ENCODE measurements at regions not wholly inside any gene's neighbourhood (a gene's known extent, or its start where the extent isn't known, plus 50 kb on each side); places are given as distances from the start of the nearest gene placed in this dataset.

GRCh38 chr5:4050203-4050602 lies 454.6 kb downstream of the IRX1 start:
- Mint-ChIP-seq H3K27ac (no peak overlapping the region), H3K9me3 (peaks cover 3% of the 10 kb centered on the region), H3K36me3 (ENCODE audit: low read depth) (no peaks in the 10 kb centered on the region), H3K27me3 (no peaks in the 10 kb centered on the region), H3K4me3 (no peak overlapping the region), H3K4me1 (no peaks in the 10 kb centered on the region)
- peak; percentile 25 for DNase-seq
- intact Hi-C loops (cut with micrococcal nuclease) = no loop called here

GRCh38 chr5:4053136-4053535 lies 457.5 kb downstream of the IRX1 start:
- Mint-ChIP-seq H3K36me3 (ENCODE audit: low read depth) (no peaks in the 10 kb centered on the region), H3K4me3 (no peak overlapping the region)

GRCh38 chr5:4054092-4054491 lies 458.5 kb downstream of the IRX1 start:
- no peaks in the 10 kb centered on the region for H3K9me3 Mint-ChIP-seq
- H3K36me3 Mint-ChIP-seq (ENCODE audit: low read depth) = no peaks in the 10 kb centered on the region
- H3K27me3 Mint-ChIP-seq = no peaks in the 10 kb centered on the region
- H3K4me1 Mint-ChIP-seq = no peaks in the 10 kb centered on the region
- no peak overlapping the region for H3K27ac Mint-ChIP-seq
- DNase-seq = no peak
- intact Hi-C loops (cut with micrococcal nuclease) = no loop called here
- H3K4me3 Mint-ChIP-seq = no peak overlapping the region

More at GRCh38 chr5:4053136-4053535, 457.5 kb downstream of the IRX1 start:
- Mint-ChIP-seq H3K27ac (no peak overlapping the region), H3K4me1 (no peaks in the 10 kb centered on the region), H3K9me3 (no peaks in the 10 kb centered on the region), H3K27me3 (no peaks in the 10 kb centered on the region)
- peak; percentile 14 for DNase-seq
- intact Hi-C loops (cut with micrococcal nuclease) = no loop called here

GRCh38 chr5:4058899-4059298 lies 463.3 kb downstream of the IRX1 start:
- Mint-ChIP-seq H3K27ac (no peak overlapping the region), H3K9me3 (peaks cover 3% of the 10 kb centered on the region), H3K4me3 (no peak overlapping the region), H3K36me3 (ENCODE audit: low read depth) (no peaks in the 10 kb centered on the region), H3K27me3 (no peaks in the 10 kb centered on the region), H3K4me1 (no peaks in the 10 kb centered on the region)
- intact Hi-C loops (cut with micrococcal nuclease) = no loop called here
- DNase-seq = no peak

- Mint-ChIP-seq H3K27ac (no peak overlapping the region), H3K4me3 (no peak overlapping the region), H3K27me3 (no peaks in the 10 kb centered on the region), H3K9me3 (peaks cover 12% of the 10 kb centered on the region), H3K36me3 (ENCODE audit: low read depth) (no peaks in the 10 kb centered on the region), H3K4me1 (no peaks in the 10 kb centered on the region)
- intact Hi-C loops (cut with micrococcal nuclease) = no loop called here
- peak; percentile 21 for DNase-seq
Measured at GRCh38 chr5:4065472-4066320, 470.1 kb downstream of the IRX1 start.

- peaks cover 9% of the 10 kb centered on the region for H3K9me3 Mint-ChIP-seq
- intact Hi-C loops (cut with micrococcal nuclease) = no loop called here
- peak; percentile 11 for DNase-seq
- no peaks in the 10 kb centered on the region for H3K4me1 Mint-ChIP-seq
- no peaks in the 10 kb centered on the region for H3K27me3 Mint-ChIP-seq
- H3K27ac Mint-ChIP-seq = no peak overlapping the region
- no peaks in the 10 kb centered on the region for H3K36me3 Mint-ChIP-seq (ENCODE audit: low read depth)
- H3K4me3 Mint-ChIP-seq = no peak overlapping the region
Measured at GRCh38 chr5:4068171-4068570, 472.5 kb downstream of the IRX1 start.

- Mint-ChIP-seq H3K4me1 (no peaks in the 10 kb centered on the region), H3K27ac (no peak overlapping the region), H3K27me3 (no peaks in the 10 kb centered on the region), H3K4me3 (no peak overlapping the region), H3K9me3 (peaks cover 15% of the 10 kb centered on the region), H3K36me3 (ENCODE audit: low read depth) (no peaks in the 10 kb centered on the region)
- no peak for DNase-seq
- intact Hi-C loops (cut with micrococcal nuclease) = no loop called here
Measured at GRCh38 chr5:4078544-4078943, 482.9 kb downstream of the IRX1 start.

GRCh38 chr5:4079831-4080230 lies 484.2 kb downstream of the IRX1 start:
- no peak for DNase-seq
- Mint-ChIP-seq H3K27me3 (no peaks in the 10 kb centered on the region), H3K36me3 (ENCODE audit: low read depth) (no peaks in the 10 kb centered on the region), H3K4me3 (no peak overlapping the region), H3K9me3 (peaks cover 15% of the 10 kb centered on the region), H3K27ac (no peak overlapping the region), H3K4me1 (no peaks in the 10 kb centered on the region)
- intact Hi-C loops (cut with micrococcal nuclease) = no loop called here

GRCh38 chr5:4080370-4080769 lies 484.7 kb downstream of the IRX1 start:
- H3K27me3 Mint-ChIP-seq = no peaks in the 10 kb centered on the region
- H3K4me1 Mint-ChIP-seq = no peaks in the 10 kb centered on the region

GRCh38 chr5:4081059-4081458 lies 485.4 kb downstream of the IRX1 start:
- no peak for DNase-seq
- Mint-ChIP-seq H3K36me3 (ENCODE audit: low read depth) (no peaks in the 10 kb centered on the region), H3K27ac (no peak overlapping the region), H3K4me1 (no peaks in the 10 kb centered on the region), H3K27me3 (no peaks in the 10 kb centered on the region), H3K9me3 (peaks cover 15% of the 10 kb centered on the region), H3K4me3 (no peak overlapping the region)
- intact Hi-C loops (cut with micrococcal nuclease) = no loop called here

More at GRCh38 chr5:4080370-4080769, 484.7 kb downstream of the IRX1 start:
- Mint-ChIP-seq H3K27ac (no peak overlapping the region), H3K36me3 (ENCODE audit: low read depth) (no peaks in the 10 kb centered on the region), H3K4me3 (no peak overlapping the region), H3K9me3 (peaks cover 15% of the 10 kb centered on the region)
- no peak for DNase-seq
- intact Hi-C loops (cut with micrococcal nuclease) = no loop called here

GRCh38 chr5:4081466-4081865 lies 485.8 kb downstream of the IRX1 start:
- H3K9me3 Mint-ChIP-seq = peaks cover 15% of the 10 kb centered on the region
- no peaks in the 10 kb centered on the region for H3K4me1 Mint-ChIP-seq
- H3K27ac Mint-ChIP-seq = no peak overlapping the region
- intact Hi-C loops (cut with micrococcal nuclease) = no loop called here
- no peak overlapping the region for H3K4me3 Mint-ChIP-seq
- H3K36me3 Mint-ChIP-seq (ENCODE audit: low read depth) = no peaks in the 10 kb centered on the region
- DNase-seq = no peak
- no peaks in the 10 kb centered on the region for H3K27me3 Mint-ChIP-seq

GRCh38 chr5:4082966-4083564 lies 487.4 kb downstream of the IRX1 start:
- no peak for DNase-seq
- no peak overlapping the region for H3K27ac Mint-ChIP-seq
- no peak overlapping the region for H3K4me3 Mint-ChIP-seq
- H3K9me3 Mint-ChIP-seq = peaks cover 15% of the 10 kb centered on the region
- H3K4me1 Mint-ChIP-seq = no peaks in the 10 kb centered on the region
- no peaks in the 10 kb centered on the region for H3K36me3 Mint-ChIP-seq (ENCODE audit: low read depth)
- intact Hi-C loops (cut with micrococcal nuclease) = no loop called here
- no peaks in the 10 kb centered on the region for H3K27me3 Mint-ChIP-seq

- Mint-ChIP-seq H3K4me3 (no peak overlapping the region), H3K4me1 (no peaks in the 10 kb centered on the region), H3K36me3 (ENCODE audit: low read depth) (no peaks in the 10 kb centered on the region), H3K27ac (no peak overlapping the region), H3K9me3 (peaks cover 15% of the 10 kb centered on the region), H3K27me3 (no peaks in the 10 kb centered on the region)
- intact Hi-C loops (cut with micrococcal nuclease) = no loop called here
- DNase-seq = no peak
Measured at GRCh38 chr5:4083591-4084337, 488.1 kb downstream of the IRX1 start.

GRCh38 chr5:4086081-4086480 lies 490.4 kb downstream of the IRX1 start:
- Mint-ChIP-seq H3K9me3 (peaks cover 2% of the 10 kb centered on the region), H3K4me3 (no peak overlapping the region), H3K36me3 (ENCODE audit: low read depth) (no peaks in the 10 kb centered on the region), H3K27me3 (no peaks in the 10 kb centered on the region), H3K4me1 (no peaks in the 10 kb centered on the region), H3K27ac (no peak overlapping the region)
- intact Hi-C loops (cut with micrococcal nuclease) = no loop called here
- DNase-seq = no peak
